ENCODE measurements at regions not wholly inside any gene's neighbourhood (a gene's known extent, or its start where the extent isn't known, plus 50 kb on each side); places are given as distances from the start of the nearest gene placed in this dataset.
"Not testable (repeated sequence)": the region's sequence is repeated elsewhere in the genome, so short reads cannot be mapped to it uniquely, and the experiment has no call there.

DNA sequence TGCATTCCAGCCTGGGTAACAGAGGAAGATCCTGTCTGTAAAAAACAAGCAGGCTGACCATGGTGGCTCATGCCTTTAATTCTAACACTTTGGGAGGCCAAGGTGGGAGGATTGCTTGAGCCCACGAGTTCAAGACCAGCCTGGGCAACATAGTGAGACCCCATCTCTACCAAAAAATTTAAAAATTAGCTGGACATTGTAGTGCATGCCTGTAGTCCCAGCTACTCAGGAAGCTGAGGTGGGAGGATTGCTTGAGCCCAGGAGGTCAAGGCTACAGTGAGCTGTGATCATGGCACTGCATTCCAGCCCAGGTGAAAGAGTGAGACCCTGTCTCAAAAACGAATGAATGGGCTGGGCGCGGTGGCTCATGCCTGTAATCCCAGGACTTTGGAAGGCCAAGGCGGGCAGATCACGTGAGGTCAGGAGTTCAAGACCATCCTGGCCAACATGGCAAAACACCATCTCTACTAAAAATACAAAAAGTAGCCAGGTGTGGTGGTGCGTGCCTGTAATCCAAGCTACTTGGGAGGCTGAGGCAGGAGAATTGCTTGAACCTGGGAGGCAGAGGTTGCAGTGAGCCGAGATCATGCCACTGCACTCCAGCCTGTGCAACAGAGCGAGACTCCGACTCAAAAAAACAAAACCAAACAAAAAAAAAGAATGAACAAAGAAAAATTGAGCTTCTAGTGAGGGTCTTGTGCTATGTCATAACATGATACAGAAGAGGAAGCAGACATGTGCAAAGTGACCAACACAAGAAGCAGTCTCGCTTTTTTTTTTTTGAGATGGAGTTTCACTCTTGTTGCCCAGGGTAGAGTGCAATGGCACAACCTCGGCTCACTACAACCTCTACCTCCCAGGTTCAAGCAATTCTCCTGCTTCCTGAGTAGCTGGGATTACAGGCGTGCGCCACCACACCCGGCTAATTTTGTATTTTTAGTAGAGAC lies 54.1 kb upstream of the NCOA3 start:
- TF ChIP-seq, protein P1, sequence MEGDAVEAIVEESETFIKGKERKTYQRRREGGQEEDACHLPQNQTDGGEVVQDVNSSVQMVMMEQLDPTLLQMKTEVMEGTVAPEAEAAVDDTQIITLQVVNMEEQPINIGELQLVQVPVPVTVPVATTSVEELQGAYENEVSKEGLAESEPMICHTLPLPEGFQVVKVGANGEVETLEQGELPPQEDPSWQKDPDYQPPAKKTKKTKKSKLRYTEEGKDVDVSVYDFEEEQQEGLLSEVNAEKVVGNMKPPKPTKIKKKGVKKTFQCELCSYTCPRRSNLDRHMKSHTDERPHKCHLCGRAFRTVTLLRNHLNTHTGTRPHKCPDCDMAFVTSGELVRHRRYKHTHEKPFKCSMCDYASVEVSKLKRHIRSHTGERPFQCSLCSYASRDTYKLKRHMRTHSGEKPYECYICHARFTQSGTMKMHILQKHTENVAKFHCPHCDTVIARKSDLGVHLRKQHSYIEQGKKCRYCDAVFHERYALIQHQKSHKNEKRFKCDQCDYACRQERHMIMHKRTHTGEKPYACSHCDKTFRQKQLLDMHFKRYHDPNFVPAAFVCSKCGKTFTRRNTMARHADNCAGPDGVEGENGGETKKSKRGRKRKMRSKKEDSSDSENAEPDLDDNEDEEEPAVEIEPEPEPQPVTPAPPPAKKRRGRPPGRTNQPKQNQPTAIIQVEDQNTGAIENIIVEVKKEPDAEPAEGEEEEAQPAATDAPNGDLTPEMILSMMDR (IDR thresholded peaks at IDR 0.05; ENCODE audit: low read depth, low read length), result not testable (repeated sequence)
- not testable (repeated sequence) for TF ChIP-seq POLR2A (IDR thresholded peaks at IDR 0.05; ENCODE audit: extremely low read depth, insufficient read length)
- TF ChIP-seq, protein P2, sequence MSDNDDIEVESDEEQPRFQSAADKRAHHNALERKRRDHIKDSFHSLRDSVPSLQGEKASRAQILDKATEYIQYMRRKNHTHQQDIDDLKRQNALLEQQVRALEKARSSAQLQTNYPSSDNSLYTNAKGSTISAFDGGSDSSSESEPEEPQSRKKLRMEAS (IDR thresholded peaks at IDR 0.05; ENCODE audit: low read depth, low read length), result not testable (repeated sequence)

Measured in NB4 (cell line).